HUES6 (cell line): ENCODE measurements at regions not wholly inside any gene's neighbourhood (a gene's known extent, or its start where the extent isn't known, plus 50 kb on each side); places are given as distances from the start of the nearest gene placed in this dataset.

ENCODE experiments used
- H3K27ac ChIP-seq: 2 replicates; pipeline ENCODE4 v1.7.0; 2013; ENCODE audit warnings: low read depth, mild to moderate bottlenecking, low read length, inconsistent platforms
- H3K27me3 ChIP-seq: 2 replicates; pipeline ENCODE4 v1.6.1; 2013; ENCODE audit warnings: low read length; ENCODE audit not compliant: control insufficient read depth, insufficient read depth
- H3K36me3 ChIP-seq: 2 replicates; pipeline ENCODE4 v1.6.1; 2013; ENCODE audit warnings: low read length; ENCODE audit not compliant: control insufficient read depth, insufficient read depth
- H3K4me1 ChIP-seq: 2 replicates; pipeline ENCODE4 v1.6.1; 2013; ENCODE audit warnings: low read length; ENCODE audit not compliant: control insufficient read depth, insufficient read depth
- H3K4me3 ChIP-seq: 2 replicates; pipeline ENCODE4 v1.5.1; 2013; ENCODE audit warnings: low read depth, low read length
- H3K9ac ChIP-seq: one replicate; pipeline ENCODE4 v1.6.1; 2013; ENCODE audit warnings: mild to moderate bottlenecking, low read length
- H3K9me3 ChIP-seq: 2 replicates; pipeline ENCODE4 v1.6.1; 2013; ENCODE audit warnings: low read depth, low read length; ENCODE audit not compliant: control insufficient read depth, insufficient read depth

DNA sequence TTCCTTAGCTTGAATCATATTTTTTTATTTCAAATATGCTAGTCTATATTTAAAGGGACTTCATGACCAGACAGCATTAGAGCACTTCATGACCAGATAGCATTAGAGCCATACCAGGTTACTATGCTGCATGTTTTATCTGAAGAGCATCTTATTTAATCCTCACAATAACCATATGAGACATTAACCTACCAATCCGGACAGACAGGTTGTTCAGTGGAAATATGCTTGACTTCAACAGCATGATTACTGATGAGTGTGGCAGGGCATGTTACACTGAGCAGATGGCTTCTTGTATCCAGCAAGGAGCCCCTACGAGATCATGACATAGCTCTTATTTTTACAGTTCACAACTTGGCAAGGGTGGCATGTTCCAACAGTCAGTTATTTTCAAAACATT, 85.0 kb upstream of the KCTD3 start:
- Histone ChIP-seq H3K9me3 (peaks cover 21% of the 10 kb centered on the region), H3K27ac (no peak overlapping the region)

DNA sequence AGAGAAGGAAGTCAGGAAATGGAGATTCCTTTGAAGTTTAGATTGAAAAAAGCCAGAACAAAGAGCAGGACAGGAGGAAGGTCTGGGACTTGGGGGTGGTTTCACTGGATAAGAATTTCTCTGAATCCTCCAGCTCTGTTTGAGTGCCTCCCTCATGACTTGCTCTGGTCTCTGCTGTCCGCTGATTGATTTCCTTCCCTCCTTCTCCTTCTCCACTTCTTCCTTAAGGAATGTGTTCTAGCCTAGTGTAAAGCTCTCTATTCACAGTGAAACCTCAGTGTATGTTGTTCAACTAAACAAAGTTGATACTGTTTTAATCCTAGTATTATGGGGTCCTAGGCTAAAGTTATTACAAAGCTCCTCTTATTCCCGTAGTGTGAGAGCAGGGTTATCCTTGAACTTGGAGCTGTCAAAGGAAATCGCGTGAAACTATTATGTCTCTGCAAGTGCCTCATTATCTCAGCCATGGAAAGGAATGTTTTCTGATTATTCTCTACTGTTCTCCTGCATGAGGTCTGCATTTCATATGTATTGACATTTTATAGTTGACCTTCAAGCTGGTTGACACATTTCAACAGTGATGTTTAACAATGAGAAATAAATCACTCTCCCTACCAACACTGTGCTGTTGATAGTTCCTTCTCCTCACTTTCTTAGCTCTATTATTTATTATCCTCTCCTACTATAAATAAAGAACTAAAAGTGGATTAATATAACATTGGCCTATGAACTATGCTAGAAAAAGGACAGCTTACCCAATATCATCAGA, 82.7 kb upstream of the KCTD3 start:
- no peak overlapping the region for H3K9ac ChIP-seq
- no peak overlapping the region for H3K27ac ChIP-seq
- H3K36me3 ChIP-seq: no peaks in the 10 kb centered on the region
- peaks cover 15% of the 10 kb centered on the region; the same call in 1 of the 2 replicates for H3K4me1 ChIP-seq
- H3K27me3 ChIP-seq: no peaks in the 10 kb centered on the region
- H3K9me3 ChIP-seq: peaks cover 8% of the 10 kb centered on the region; the same call in 1 of the 2 replicates
- no peak overlapping the region for H3K4me3 ChIP-seq

More for the DNA sequence above, 85.0 kb upstream of the KCTD3 start:
- no peak overlapping the region for H3K9ac ChIP-seq
- peaks cover 15% of the 10 kb centered on the region; the same call in 1 of the 2 replicates for H3K4me1 ChIP-seq
- H3K4me3 ChIP-seq: no peak overlapping the region
- H3K27me3 ChIP-seq: no peaks in the 10 kb centered on the region
- H3K36me3 ChIP-seq: no peaks in the 10 kb centered on the region

DNA sequence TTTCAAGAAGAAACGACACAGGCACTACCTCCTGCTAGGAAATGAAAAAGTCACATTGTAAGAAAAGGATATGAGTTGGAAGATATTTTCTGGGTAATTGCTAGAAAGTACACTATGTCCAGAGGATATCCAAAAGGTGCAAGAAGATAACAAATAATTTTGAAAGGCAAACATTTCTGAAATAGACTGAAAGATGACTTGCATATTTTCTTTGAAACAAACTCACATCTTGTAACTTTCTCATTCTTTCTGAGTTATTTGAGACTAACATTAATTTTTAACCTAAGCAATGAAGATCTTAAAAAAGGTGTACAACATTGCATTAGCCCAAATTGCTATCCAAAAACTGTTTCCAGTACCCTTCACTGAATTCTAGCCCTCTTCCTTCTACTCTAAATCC, 79.6 kb upstream of the KCTD3 start:
- H3K9ac ChIP-seq: no peak overlapping the region

DNA sequence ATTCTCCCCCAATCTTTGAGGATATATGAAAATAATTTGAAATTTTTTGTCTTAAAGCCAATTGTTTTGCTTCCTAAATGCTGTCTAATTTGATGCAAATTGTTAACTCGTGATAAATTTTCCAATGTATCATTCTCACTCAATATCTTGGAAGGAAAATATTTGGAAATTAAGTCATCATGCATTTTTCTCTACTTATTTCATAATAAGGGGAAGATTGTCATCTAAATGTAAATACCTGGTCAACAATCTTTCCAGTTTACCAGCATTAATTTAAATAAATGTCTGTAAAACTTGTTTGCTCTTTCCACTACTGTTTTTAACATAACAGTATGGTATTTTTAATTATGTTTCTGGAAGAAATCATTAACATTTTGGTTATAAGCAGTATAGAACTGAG, 78.3 kb upstream of the KCTD3 start:
- H3K27me3 ChIP-seq: no peaks in the 10 kb centered on the region
- peaks cover 9% of the 10 kb centered on the region; the same call in 1 of the 2 replicates for H3K4me1 ChIP-seq
- no peaks in the 10 kb centered on the region for H3K36me3 ChIP-seq
- no peak overlapping the region for H3K4me3 ChIP-seq
- no peak overlapping the region for H3K9ac ChIP-seq
- H3K9me3 ChIP-seq: peaks cover 13% of the 10 kb centered on the region
- H3K27ac ChIP-seq: no peak overlapping the region

More for the DNA sequence above, 79.6 kb upstream of the KCTD3 start:
- Histone ChIP-seq H3K27ac (no peak overlapping the region), H3K4me1 (peaks cover 15% of the 10 kb centered on the region; the same call in 1 of the 2 replicates), H3K9me3 (peaks cover 9% of the 10 kb centered on the region), H3K4me3 (no peak overlapping the region), H3K27me3 (no peaks in the 10 kb centered on the region), H3K36me3 (no peaks in the 10 kb centered on the region)

DNA sequence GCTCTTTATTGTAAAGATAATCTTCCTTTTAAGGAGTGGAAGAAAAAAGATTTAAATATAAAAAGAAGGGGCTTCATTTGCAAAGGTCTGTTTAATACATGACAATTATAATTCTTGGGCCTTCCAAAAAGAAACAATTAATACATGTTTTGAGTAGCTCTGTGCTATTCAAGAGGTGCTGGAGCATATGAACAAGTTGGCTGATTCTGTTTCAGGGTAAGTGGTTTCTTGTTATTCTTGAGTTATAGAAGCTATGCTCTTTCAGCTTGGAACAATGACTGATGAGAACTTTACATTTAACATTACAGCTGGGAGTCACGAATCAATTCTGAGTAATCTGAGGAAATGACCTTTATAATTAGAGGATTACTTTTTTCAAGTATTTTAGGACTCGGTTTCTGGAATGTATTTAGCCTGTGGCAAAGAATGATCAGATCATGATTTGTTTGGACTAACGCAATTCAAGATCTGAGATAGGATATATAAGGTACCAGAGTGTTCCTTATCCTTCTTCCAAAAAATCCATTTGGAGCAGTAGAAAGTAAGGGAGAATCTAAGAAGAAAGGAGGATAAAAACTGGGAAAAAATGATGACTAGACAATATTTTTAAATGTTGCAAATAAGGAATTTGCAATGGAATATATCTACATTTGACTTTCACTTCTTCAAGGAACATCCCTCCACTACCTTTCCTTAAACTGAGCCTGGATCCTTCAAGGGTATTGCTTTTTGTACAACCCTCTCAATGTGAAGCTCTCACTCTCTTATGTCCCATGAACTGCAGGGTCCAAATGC, 77.1 kb upstream of the KCTD3 start:
- H3K4me3 ChIP-seq: no peak overlapping the region
- no peaks in the 10 kb centered on the region for H3K4me1 ChIP-seq
- no peak overlapping the region for H3K9ac ChIP-seq
- H3K9me3 ChIP-seq: peaks cover 13% of the 10 kb centered on the region
- no peaks in the 10 kb centered on the region for H3K27me3 ChIP-seq
- no peaks in the 10 kb centered on the region for H3K36me3 ChIP-seq
- H3K27ac ChIP-seq: no peak overlapping the region

DNA sequence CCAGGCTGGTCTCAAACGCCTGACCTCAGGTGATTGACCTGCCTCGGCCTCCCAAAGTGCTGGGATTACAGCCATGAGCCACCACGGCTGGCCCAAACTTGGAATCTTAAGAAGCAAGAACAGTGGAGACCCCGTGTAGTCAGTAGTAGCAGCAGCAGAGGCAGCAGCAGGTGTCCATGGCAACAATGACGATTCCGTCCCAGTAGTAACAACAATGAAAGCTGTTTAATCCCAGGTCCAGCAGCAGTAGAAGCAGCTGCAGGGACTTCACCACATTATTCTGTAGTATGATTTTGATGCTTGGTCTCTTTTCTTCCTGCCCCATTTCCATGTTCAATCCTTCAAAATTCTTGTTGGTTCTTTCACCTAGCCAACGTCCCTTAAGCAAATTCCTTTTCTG, 69.6 kb upstream of the KCTD3 start:
- no peak overlapping the region for H3K4me3 ChIP-seq
- H3K27me3 ChIP-seq: no peaks in the 10 kb centered on the region
- H3K27ac ChIP-seq: no peak overlapping the region
- no peak overlapping the region for H3K9ac ChIP-seq
- peaks cover 4% of the 10 kb centered on the region for H3K9me3 ChIP-seq
- H3K36me3 ChIP-seq: no peaks in the 10 kb centered on the region
- no peaks in the 10 kb centered on the region for H3K4me1 ChIP-seq

DNA sequence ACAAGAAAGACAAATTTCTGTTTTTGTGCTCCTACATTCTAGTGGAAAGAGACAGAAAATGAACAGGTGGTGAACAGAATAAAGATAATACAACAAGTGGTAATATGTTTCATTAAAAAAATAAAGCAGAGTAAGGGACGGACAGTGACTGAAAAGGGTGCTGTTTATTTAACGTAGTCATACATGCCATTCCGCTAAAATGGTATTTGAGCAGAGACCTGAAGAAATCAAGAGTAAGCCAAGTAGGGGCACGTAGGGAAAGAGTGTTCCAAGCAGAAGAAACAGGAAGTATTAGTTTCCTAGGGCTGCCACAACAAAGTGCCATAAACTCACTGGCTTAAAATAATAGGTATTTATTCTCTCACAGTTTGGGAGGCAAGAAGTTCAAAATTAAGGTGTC, 65.6 kb upstream of the KCTD3 start:
- no peaks in the 10 kb centered on the region for H3K4me1 ChIP-seq
- no peaks in the 10 kb centered on the region for H3K9me3 ChIP-seq
- no peak overlapping the region for H3K27ac ChIP-seq
- H3K9ac ChIP-seq: no peak overlapping the region
- H3K36me3 ChIP-seq: no peaks in the 10 kb centered on the region
- H3K4me3 ChIP-seq: no peak overlapping the region
- no peaks in the 10 kb centered on the region for H3K27me3 ChIP-seq

DNA sequence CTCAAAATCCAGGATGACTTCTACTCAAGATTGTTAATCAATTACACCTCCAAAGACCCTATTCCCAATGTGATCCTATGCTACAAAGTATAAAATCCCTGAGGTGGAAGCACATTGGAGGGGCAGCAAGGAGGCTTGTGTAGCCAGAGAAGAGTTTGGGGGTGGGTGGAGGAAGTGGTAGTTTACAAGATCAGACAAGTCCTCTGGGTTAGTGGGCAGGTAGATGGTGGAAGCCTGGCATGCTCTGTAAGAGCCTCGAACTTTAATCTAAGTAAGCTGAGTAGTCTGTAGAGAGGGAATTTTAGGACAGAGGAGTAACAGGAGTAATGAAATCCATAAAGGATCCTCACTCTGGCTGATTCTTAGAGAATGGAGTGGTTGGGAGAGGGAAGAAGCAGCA, 65.0 kb upstream of the KCTD3 start:
- H3K36me3 ChIP-seq: no peaks in the 10 kb centered on the region
- H3K4me3 ChIP-seq: no peak overlapping the region
- H3K9ac ChIP-seq: no peak overlapping the region
- H3K9me3 ChIP-seq: no peaks in the 10 kb centered on the region
- no peaks in the 10 kb centered on the region for H3K27me3 ChIP-seq
- H3K4me1 ChIP-seq: no peaks in the 10 kb centered on the region
- H3K27ac ChIP-seq: no peak overlapping the region

DNA sequence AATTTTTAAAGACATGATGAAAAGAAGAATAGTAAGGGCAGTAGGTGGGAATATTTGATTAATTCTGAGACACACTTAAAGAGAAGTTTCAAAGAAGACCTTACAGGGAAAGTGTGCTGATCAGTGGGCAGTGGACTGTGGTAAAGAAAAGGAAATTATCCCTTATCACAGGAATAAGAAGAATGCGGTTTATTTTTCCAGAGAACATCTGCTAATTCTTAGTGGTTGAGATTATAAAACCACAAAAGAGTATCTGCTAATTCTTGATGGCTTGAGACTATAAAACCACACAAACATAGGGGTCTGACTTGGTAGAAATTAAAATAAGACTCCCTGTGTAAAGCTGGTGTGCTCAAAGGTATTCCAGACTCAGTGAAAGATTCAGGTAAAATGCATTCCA, 60.0 kb upstream of the KCTD3 start:
- H3K36me3 ChIP-seq: no peaks in the 10 kb centered on the region
- no peak overlapping the region for H3K27ac ChIP-seq
- H3K9me3 ChIP-seq: 0 out of 2 replicates have a peak, but pooled peaks cover 6% of the 10 kb centered on the region
- H3K9ac ChIP-seq: no peak overlapping the region
- no peaks in the 10 kb centered on the region for H3K4me1 ChIP-seq
- H3K4me3 ChIP-seq: no peak overlapping the region
- no peaks in the 10 kb centered on the region for H3K27me3 ChIP-seq

DNA sequence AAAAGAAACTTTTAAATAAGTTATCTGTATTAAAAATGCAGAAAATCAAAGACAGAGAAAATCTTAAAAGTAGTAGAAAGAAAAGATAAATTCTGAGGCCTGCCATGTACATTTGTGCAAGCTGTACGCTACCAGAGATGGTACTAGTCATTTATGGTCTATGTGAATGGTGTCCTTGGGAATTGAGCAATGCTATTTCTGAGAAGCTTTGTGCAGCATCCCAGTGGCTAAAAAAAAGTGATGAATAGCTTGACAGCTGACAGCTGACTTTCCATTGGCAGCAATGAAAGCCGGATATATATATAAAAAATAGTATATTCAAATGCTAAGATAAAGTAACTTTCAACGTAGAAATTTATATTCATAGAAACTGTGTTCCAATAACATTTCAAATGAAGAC, 58.8 kb upstream of the KCTD3 start:
- Histone ChIP-seq H3K9ac (no peak overlapping the region), H3K9me3 (0 out of 2 replicates have a peak, but pooled peaks cover 6% of the 10 kb centered on the region), H3K27me3 (no peaks in the 10 kb centered on the region), H3K4me3 (no peak overlapping the region), H3K36me3 (no peaks in the 10 kb centered on the region), H3K27ac (no peak overlapping the region), H3K4me1 (no peaks in the 10 kb centered on the region)
